ENCODE measurements at regions not wholly inside any gene's neighbourhood (a gene's known extent, or its start where the extent isn't known, plus 50 kb on each side); places are given as distances from the start of the nearest gene placed in this dataset.

- no peak for TF ChIP-seq EZH2 (IDR thresholded peaks at IDR 0.05; ENCODE audit: low read length, unreplicated experiment)
- TF ChIP-seq EZH2phosphoT487 (IDR thresholded peaks at IDR 0.05; ENCODE audit: borderline replicate concordance, low read length): no peak
Measured at GRCh38 chr13:90806892-90807291, 540.6 kb upstream of the MIR17HG start.
